HEK293T (cell line): ENCODE measurements at regions not wholly inside any gene's neighbourhood (a gene's known extent, or its start where the extent isn't known, plus 50 kb on each side); places are given as distances from the start of the nearest gene placed in this dataset.

Source experiments
- ARNT ChIP-seq: fragments of 450-650 bp; IDR thresholded peaks from 2 replicates; pipeline ENCODE4 v1.6.1; 2017; ENCODE audit warnings: mild to moderate bottlenecking
- BHLHE40 ChIP-seq: fragments of 450-650 bp; IDR thresholded peaks from 2 replicates; pipeline ENCODE4 v1.6.1; 2016; ENCODE audit warnings: mild to moderate bottlenecking, moderate library complexity, borderline replicate concordance
- FOXA1 ChIP-seq: fragments of 450-650 bp; IDR thresholded peaks from 2 replicates; pipeline ENCODE4 v1.6.1; 2016; ENCODE audit warnings: mild to moderate bottlenecking
- FOXK2 ChIP-seq: fragments of 450-650 bp; IDR thresholded peaks from 2 replicates; pipeline ENCODE4 v1.6.1; 2016; ENCODE audit warnings: mild to moderate bottlenecking
- FOXM1 ChIP-seq: fragments of 450-650 bp; IDR thresholded peaks from 2 replicates; pipeline ENCODE4 v1.6.1; 2017; ENCODE audit warnings: mild to moderate bottlenecking, borderline replicate concordance
- HDGF ChIP-seq: fragments of 450-650 bp; IDR thresholded peaks from 2 replicates; pipeline ENCODE4 v1.6.1; 2017; ENCODE audit warnings: antibody characterized with exemption, borderline replicate concordance
- L3MBTL2 ChIP-seq: fragments of 450-650 bp; conservative IDR thresholded peaks from 2 replicates; pipeline ENCODE4 v1.6.1; 2016; ENCODE audit warnings: mild to moderate bottlenecking
- SP1 ChIP-seq: fragments of 450-650 bp; IDR thresholded peaks from 2 replicates; pipeline ENCODE4 v1.6.1; 2017
- ZNF384 ChIP-seq: fragments of 450-650 bp; IDR thresholded peaks from 2 replicates; pipeline ENCODE4 v1.6.1; 2016

DNA sequence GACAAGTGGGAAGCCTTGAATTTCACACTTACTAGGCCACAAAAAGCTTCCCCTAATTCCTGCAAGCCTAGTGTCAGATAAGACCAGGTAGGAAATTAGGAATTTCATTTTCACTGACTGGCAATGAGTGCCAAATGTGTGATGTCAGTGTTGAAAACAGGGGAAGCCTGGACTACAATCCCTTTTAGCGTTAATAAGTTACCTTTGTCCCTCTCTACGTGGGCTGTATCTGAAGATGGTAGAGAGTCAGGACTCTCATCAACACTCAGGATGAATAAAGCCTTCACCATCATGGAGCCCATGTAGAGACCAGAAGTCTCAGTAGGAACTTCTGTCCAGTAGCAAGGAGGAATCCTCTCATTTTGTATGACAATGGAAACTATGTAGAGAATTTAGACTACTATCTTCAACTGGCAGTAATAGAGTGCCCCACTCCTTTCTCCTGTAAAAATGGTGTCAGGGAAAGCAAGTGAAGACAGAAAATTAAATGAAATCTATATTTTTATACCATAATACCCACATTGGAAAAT, 324.1 kb upstream of the KLHL1 start:
- TF ChIP-seq L3MBTL2 (no peak), FOXK2 (no peak), ARNT (no peak), FOXM1 (no peak), SP1 (no peak), FOXA1 (no peak), HDGF (no peak), BHLHE40 (no peak), ZNF384 (no peak)
